GM19238 (cell line): ENCODE measurements at regions not wholly inside any gene's neighbourhood (a gene's known extent, or its start where the extent isn't known, plus 50 kb on each side); places are given as distances from the start of the nearest gene placed in this dataset.

ENCODE experiments used
- DNase-seq: peaks from one replicate; pipeline ENCODE4 v3.0.0; 2011; ENCODE audit warnings: low spot score; ENCODE audit not compliant: insufficient read length

DNA sequence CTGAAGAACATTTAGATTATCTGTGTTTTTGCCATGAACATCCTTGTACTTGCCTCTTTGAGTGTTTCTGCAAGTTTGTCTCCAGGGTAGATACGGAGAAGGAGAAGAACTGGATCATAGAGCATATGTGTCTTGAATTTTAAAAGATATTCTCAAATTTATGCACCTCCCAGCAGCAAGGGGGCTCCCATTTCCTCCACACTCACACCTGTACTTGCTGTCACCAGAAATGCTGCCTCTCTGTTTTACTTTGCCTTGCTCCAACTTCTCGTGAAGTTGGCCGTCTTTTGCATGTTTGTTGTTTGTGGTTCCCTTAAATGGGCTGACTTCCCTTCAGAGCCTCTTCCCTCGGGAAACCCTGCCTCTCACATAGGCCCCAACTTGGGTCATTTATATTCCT lies 171.0 kb downstream of the TFAP2C start:
- DNase-seq: no peak

DNA sequence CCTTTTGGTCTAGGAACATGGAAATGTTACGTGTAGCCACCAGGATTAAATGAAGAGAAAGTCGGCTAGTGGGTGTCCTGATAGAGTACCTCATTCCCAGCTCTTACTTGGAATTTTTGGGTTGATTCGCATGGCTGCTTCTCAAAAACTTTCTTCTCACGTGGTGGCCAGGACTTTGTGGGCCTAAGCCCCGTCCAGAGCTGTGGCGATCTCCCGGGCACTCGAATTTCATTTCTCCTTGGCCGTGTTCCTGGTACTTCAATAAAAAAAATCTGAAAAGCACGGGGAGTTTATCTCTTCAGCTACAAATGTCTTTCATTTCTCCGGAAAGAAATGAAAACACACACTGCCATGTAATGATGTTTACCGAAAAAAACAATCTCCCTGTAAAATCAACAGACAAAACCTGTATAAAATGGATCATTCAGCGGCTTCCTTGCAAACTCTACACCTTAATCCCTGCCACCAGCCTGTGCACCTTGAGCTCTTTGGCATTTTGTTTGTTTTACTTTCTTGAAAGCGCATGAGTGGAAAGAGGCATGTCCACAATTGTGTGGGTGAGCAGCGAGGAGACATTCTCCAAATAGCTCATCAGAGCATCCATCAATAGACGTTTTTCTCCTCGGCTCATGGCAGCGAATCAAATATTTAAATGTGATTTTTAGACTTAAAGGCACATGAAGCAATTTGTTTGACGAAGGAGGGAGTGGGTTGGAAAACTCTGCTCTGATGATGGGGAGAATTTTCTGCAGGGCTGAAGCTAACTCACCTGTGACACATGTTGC lies 173.1 kb downstream of the TFAP2C start:
- DNase-seq: no peak

DNA sequence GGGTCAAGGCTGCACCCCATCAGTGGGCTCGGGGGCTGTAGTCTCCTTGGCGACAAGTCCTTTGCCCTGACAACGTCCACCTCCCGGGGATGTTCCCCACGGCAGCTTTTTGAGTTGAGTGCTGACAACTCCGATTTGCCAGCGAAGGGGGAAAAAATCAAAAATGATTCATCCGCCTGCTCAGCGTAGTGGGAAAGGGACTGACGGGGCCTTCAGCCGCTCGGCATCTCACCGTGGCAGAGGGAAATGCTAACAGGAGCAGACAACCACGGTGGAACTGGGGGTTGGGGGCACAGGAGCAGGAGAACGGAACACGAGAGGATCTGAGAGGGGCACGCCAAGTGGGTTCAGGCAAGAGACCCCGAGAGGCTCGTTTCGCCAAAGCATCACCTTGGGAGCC lies 173.7 kb downstream of the TFAP2C start:
- DNase-seq: no peak

DNA sequence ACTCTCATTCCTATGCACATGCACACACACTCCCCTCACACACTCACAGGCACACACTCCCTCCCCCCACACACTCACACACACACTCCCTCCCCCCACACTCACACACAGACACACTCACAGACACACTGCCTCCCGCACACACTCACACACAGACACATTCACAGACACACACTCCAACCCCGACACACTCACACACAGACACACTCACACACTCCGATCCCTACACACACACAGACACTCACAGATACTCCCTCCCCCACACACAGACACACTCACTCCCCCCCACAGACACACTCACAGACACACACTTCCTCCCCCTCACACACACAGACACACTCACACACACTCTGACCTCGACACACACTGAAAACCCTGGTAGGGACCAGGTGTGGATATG lies 176.2 kb downstream of the TFAP2C start:
- DNase-seq: no peak

DNA sequence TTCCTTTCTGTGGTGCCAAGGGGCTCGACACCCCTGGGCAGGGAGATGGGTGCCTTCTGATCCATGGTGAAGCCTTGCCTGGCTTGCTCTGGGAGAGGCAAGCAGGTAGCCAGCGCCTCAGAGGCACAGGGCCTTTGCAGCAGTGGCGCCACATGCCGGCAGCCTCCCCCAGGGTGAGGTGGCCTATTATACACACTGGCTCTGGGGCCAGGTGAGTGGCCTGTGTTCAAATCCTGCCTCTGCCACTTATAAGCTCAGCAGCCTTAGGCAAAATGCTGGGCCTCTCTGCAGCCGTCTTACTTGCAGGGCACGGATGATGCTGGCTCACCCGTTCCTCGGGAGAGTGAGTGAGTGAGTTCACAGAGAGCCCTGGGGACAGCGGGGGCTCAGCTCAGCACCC lies 176.9 kb downstream of the TFAP2C start:
- DNase-seq: no peak

DNA sequence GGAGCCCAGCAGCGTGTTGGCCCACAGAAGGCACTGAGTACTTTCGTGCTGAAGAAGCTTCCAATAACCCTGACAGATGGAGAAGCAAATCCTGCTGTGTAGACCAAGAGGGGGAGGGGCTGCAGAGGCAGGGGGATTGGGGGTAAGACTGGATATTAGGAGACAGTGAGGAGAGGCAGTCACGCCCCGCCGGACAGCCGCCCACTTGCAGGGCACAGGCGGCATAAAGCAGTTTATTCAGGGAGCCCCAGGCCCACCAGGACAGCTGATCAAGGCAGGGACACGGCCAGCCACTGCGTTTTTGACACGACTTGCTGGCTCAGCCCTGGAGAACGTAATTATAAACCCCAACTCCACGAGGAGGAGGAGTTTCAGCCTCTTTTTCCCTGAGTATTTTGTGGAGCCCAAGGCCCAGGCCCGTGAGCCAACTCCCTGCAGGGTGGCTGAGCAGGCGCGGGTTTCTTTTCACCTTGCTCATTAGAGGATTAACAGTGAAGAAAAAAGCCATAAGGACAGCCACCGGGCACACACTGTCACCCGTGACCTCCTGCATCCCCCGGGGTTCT lies 177.9 kb downstream of the TFAP2C start:
- no peak for DNase-seq

DNA sequence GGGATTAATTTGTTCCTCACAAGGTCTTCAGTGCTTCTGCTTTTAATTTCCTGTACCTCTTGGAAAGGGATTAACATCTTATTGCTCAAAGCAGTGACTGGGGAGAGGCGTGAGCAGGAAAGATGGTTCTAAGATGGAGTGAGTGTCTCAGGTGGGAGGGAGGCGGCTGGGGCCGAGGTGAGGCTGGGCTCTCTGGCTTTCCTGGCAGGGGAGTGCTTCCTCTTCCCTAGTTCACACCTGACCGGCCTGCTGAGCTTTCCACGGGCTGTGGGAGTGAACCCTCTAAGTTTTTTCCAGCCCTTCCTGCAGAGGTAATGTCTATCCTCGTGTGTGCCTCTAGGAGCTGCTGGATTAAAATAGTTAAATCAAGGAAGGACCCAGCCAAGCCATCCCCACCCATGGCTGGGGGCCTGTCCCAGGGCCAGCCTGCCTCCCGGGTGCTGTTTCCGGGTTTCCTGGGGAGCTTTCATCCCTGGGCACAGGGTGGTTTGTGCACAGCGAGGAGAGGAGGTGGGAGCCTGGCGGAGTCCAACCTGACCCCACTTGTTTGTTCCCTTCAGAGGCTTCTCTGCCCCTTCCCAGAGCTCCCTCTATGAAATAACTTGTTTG lies 179.1 kb downstream of the TFAP2C start:
- DNase-seq: no peak

DNA sequence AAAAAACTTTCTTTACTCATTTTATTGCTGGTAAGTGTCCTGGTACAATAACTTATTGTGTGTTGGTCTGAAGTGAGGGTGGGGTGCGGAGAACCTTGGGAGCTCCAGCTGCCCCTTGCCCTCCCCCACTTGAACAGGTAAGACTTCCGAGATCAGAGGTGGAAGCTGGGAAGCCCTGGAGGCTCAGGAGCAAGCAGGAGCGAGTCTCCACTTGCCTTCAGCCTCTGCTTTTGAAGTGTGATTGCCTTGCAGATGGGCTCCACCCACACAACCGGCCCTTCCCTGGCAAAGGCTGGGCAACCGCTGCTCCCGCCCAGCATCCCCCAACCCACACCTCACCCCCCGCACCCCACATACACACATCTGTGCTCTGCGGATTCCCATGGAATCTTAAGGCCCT lies 179.6 kb downstream of the TFAP2C start:
- no peak for DNase-seq

DNA sequence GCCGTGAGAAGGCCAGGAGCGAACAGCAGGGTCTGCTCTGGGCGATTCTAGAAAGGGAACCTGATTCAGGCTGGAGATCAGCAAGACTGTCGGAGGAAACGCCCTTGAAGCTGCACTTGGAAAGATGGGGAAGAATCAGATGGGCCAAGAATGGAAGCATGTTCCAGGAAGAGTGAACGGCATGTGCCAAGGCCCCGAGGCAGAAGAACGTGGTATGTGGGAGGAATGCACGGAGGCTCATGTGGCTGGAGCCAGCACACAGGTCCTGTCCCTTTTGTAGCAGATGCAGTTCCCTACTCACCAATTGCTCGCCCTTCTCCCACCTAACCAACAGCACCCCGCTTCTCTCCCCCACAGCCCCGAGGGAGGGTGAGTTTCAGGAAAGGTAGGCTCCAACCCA lies 180.6 kb downstream of the TFAP2C start:
- DNase-seq: no peak

DNA sequence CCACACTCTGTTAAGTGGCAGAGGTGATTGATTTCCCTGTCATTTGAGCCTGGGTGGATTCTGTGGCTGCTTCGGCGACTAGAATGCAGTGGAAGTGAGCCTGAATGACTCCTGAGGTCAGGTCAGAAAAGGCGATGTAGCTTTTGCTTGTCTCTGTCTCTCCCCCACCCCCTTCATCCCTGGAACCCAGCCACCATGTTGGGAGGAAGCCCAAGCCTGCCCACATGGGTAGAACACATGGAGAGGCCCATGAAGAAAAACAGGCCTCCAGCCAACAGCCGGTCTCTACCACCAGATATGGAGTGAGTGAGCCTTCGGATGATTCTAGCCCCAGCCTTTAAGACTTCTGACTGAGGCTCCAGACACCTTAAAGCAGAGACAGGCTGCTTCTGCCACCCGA lies 181.0 kb downstream of the TFAP2C start:
- DNase-seq: no peak

DNA sequence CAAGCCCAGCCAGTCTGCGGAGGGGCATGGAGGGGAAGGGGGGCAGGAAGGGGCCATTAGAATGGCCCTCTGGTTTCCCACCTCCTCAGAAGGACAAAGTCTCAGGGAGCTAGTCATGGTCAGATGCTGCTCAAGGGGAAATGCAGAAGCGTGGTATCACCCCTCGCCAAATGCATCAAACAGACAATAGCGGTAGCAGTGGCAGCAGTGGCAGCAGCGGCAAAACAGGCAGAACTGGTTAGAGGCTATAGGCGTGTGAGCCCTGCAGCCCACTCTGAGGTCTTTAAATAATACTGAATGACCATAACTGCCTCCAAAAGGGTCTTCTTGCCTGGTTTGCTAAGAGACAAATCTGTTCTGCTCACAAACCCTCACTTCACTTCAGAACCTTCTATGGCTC lies 186.7 kb downstream of the TFAP2C start:
- no peak for DNase-seq

DNA sequence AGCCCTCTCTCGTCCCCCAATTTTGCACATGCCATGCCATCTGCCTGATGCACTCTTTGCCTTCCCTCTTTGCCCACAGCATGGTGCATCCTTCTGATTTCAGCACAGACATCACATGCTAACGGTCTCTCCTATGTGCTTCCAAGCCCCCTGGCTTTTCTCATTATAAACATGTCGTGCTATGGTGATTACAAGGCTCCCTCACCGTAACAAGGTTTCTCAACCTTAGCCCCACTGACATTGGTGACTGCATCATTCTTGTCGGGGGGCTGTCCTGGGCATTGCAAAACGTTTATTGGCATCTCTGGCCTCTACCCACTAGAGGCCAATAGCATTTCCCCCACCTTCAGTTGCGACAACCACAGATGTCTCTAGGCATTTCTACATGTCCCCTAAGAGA lies 187.2 kb downstream of the TFAP2C start:
- DNase-seq: no peak

DNA sequence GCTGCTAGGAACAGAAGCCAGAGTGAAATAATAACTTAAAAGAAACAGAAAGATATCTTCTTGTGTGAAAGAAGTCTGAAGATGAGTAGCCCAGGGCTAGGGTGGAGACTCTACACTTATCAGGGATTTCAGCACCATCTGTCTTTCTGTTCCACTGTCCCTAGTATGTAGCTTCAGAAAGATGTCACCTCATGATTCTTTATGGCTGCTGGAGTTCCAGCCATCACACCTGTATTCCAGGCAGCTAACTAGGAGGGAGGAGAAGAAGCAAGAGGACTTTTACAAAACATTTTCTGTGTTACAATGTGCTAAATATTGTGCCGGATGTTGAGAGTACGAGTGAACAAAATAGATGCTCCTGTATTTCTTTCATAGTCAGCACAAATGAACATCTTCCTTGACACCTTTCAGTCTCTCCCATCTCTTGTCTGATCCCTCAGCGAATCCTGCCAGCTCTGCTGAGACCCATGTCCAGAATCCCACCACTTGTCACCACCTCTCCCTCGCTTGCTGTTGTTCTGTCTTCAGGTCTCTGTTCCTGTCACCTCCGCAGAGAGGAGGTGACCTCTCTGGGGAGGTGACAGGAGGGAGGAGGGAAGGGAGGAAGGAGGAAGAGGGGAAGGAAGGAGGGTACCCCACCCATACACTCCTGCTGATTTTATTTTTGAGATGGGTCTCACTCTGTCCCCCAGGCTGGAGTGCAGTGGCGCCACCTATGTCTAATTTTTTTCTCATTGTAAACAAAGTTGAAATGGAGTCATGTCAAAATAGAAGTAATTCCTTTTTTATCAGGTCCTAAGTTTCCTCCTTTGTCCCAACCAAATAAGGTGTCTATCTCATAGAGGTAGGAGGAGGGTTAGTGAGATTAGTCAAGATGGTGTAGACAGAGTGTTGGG lies 188.9 kb downstream of the TFAP2C start:
- DNase-seq: no peak

DNA sequence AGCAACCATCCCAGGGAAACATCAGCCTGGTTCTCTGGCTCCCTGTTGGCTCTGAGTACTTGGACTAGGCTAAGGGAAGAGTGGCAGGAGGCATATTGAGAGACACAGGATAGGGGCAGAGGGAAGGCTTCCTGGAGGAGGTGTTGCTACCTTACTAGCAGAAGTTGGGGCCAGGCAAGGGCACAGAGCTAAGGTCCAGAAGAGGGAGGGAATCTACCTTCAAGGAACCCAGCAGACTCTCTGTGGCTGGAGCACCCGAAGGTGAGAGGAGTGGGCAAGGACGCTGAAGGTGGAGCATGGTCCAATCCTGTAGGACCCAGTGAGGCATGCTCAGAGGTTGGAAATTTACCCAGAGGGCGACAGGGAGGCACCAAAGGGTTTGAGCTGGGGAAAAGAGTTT lies 191.9 kb downstream of the TFAP2C start:
- DNase-seq: no peak

DNA sequence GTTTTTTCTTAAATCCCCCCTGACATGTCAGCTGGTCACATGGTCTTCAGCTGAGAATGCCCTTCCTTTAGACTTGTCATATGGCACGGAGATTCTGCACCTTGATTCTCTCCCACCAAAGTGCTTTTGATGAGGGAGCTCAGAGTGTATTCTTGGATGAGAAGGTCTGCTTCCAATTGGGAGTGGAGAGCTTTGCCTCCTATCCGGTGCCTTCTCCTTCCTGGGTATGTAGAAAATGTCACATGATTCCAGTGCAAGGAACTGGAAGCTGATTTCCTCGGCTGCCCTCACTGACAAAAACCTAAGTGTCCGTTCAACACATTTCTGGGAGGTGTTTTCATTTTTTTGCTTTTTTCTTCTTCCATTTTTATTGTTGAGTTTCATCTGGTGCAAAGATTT lies 197.2 kb downstream of the TFAP2C start:
- DNase-seq: no peak

DNA sequence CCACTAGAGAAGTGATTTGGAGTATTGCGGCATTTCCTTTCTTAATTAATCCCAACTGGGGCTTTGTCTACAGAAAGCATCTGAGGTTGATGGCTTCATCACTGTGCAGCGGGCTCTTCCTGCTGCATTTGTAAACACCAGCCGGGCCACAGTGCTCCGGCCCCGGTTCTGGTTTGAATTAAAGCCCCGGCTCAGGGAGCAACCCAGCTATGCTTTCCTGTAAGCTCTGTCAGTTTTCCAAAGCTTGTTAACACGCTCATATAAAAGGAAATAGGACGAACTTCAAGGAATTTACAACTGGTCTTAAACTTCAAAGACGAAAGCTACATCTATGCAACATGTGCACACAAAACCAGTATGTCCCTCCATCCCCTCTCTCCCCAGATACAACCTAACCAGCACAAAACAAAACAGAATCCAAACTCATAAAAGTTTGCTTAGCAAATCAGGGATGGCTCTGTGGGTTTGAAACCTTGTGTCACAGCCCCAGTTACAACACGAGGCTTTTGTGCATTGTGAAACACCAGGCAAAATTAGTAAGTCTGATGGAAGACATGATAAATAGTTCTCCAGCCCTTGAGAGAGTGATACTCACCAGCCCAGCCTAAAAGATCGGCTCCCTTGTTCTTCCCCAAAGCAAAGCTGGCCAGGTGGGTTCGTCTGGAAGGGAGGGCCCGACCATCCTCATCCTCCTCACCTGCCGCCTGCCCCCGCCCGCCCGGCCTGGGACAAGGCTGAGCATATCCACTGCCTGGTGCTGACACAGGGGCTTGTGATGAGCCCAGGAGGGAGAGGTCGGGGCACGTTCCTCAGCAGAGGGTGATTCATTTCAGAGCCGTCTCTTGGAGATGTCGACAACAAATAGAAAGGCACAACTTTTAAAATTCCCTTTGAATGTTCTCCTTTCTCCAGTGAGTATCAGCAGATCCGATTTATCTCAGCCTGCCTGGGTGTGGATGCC lies 197.9 kb downstream of the TFAP2C start:
- no peak for DNase-seq

DNA sequence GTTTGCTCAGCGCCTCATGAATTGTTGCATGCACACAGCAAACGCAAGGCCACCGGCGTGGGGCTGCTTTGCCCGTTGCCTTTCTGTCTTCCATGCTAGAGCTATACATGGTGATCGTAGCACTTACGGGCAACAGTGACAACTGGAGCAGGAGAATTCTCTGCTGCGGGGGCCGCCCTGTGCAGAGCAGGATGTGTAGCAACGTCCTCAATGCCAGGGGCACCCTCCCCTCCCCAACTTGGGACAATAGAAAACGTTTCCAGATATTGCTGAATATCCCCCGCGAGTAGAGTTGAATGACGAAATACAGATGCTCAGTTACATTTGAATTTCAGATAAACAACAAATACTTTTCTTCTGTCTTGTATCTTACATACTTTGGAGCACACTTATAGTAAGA lies 198.7 kb downstream of the TFAP2C start:
- DNase-seq: no peak

DNA sequence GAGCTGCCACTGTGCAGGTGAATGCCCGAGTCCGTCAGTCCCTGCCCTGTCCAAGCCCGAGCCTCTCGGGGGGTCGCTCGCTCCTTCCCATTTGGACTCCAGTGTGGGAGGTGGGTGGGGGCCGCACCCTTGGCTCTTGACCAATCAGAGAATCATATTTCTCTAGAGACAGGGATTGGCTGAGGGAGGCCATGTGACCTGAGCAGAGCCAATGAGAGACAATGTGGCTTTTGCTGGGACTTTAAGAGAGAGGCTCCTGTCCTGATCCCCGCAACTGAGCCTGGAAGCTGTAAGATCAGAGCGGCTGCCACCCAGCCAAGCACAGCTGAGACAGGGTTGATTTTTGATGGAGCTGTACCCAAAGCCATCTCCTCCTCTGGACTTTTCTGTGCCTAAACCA lies 199.3 kb downstream of the TFAP2C start:
- DNase-seq: no peak

DNA sequence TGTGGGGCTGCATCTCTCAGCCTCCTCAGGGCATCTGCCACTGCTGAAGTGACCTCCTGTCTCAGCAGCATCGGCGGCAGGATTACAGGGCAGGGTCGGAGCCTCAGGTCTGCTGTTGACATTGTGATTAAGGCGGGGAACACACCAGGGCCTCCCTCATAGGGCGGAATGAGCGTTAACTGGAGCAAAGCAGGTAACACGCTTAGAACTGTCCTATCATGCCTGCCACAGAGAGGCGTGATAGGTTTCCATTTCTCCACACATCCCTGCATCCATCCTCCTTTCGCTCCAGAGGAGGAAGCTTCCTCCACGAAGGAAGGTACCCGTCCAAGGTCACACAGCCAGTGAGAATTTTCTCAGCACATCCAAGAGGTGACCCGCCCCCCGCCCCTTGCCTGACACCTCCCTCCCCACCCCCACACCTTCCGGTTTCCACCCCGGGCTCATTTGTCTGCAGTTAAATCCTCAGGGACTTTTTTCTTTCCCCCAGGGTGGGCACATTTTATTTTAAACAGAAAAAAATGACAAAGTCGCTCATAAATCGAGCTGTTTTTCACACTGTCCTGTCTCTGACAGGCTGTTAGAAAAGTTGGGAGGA lies 200.8 kb downstream of the TFAP2C start:
- no peak for DNase-seq

DNA sequence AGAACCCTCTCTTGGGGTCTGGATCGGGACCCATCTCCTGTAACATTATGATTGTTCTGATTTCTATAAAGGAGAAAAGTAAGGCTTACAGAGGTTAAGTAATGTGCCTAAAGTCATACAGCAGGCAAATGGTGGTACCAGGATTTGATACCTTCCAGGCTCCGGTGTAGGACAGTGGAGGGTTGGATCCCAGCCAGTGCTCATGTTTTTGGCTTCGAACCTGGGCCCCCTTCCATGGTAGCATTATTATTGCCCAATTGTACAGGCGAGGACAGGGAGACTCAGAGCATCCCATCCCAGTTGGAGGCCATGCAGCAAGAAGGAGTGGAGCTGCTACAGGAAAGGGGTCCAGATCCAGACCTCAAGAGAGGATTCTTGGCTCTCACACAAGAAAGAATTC lies 202.7 kb downstream of the TFAP2C start:
- no peak for DNase-seq
